GM21360 (cell line): ENCODE measurements at regions not wholly inside any gene's neighbourhood (a gene's known extent, or its start where the extent isn't known, plus 50 kb on each side); places are given as distances from the start of the nearest gene placed in this dataset.

Source experiments
- ATAC-seq: cut with Tn5 transposase; IDR thresholded peaks from one replicate; pipeline ENCODE4 v1.9.1; 2021; ENCODE audit warnings: mild to moderate bottlenecking, moderate library complexity; ENCODE audit not compliant: unreplicated experiment

DNA sequence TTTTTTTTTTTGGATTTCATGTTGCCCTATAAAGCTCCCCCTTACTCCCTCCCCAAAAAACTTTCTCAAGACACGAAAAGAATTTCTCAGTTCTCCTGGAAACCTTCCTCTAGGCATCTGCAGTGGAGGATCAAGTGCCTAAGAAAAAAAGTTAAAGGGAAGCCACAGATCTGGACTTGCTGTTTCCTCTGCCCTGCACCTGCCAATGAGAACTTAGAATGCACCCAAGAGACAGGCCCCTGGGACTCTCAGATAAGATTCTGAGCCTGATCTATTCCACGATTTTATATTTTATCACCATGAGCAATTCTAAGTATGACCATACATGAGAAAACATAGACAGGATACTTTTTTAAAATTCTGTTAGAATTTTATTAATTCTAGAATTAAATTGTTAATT, 728.9 kb downstream of the BCL11B start:
- no peak for ATAC-seq

GRCh38 chr14:98544174-98544573, 727.8 kb downstream of the BCL11B start:
- no peak for ATAC-seq

DNA sequence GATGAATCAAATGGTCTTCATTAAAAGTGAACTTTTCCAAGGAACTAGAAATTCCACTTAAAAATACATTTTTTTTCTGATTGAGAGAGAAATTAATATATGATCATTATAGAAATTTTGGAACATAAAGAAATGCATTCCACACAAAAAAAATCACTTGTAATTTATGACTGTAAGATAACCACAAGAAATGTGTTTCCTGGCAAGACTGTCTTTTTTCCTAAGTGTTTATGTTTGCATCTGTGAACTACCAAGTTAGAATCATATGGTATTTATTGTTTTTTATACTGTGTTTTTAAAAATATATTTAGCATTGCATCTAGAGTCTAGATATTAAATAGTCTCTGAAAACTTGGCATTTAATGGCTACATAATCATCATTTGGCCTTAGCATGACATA, 726.8 kb downstream of the BCL11B start:
- ATAC-seq, result no peak

DNA sequence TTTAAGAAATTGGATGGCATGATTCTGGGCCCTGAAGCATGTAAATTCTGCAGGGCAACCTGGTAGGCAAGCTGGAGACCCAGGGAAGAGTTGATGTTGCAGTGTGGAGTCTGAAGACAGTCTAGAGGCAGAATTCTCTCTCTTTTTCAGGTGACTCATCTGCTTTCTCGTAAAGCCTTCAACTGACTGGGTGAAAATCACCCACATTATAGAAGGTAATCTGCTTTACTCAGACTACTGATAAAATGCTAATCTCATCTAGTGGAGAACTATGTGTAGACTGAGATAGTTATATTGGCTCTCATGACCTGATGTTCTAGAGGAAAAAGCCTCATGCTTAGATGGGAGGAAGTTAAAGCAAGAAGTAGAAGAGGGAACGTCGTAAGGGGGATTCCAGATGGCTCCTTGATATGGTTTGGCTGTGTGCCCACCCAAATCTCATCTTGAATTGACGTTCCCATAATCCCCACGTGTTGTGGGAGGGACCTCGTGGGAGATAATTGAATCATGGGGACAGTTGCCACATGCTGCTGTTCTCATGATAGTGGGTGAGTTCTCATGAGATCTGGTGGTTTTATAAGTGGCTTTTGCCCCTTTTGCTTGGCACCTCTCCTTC, 723.8 kb downstream of the BCL11B start:
- ATAC-seq, result no peak

- no peak for ATAC-seq
These were observed 721.0 kb downstream of the BCL11B start for GRCh38 chr14:98551028-98551427.

GRCh38 chr14:98555440-98555839, 716.6 kb downstream of the BCL11B start:
- no peak for ATAC-seq

DNA sequence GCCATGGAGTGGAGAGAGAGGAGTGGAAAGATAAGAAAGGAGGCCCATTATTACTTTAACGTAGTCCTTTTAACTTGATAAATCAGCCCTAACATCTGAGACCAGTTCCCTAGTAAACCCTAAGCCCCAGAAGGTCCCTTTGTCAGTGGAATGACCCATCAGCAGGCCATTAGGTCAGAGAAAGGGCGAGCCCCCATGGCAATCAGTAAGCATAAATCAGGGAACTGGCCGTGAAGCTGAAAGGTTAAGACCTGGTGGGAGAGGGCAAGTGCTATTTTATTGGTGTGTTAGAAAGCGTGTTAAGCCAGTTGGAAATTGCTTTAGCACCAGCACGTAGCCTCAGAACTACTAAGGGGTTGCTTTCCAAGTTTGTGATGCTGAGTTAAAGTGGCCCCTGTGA, 708.0 kb downstream of the BCL11B start:
- no peak for ATAC-seq

DNA sequence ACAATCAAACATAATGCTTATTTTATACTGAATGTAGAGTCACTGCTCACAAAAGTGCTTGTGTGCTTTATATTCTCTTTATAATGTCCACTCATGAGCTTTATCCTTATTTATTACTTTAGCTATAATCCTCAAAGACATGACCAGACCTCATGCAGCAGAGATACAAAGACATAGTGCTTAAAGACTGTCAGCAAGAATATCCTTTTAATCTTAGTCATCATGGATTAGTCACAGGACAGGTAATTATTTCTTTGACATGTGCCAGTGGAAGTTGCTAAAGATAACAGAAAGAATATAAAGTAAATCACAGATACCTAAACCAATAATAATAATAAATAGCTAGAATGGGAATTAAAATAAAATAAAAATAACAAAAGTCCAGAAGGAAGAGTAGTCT, 707.5 kb downstream of the BCL11B start:
- ATAC-seq, result no peak

- ATAC-seq, result no peak
These were observed 700.9 kb downstream of the BCL11B start for GRCh38 chr14:98571104-98571503.

DNA sequence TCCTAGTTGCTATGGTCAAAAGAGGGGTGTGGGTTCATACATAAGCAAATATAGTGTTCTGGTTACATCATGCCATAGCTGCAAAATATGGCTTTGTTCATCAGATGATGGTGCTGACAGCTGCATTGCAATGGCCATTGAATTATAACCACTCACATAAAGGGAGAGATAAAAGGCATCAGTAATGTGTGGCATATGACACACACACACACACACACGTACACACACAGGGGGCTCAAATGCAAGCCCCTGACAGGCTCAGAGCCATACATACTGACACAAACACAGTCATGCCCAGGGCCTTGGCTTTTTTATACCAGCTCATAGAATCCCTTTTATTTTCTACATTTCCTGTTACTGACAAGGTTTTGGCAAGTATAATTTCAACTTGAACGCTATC, 698.9 kb downstream of the BCL11B start:
- no peak for ATAC-seq

DNA sequence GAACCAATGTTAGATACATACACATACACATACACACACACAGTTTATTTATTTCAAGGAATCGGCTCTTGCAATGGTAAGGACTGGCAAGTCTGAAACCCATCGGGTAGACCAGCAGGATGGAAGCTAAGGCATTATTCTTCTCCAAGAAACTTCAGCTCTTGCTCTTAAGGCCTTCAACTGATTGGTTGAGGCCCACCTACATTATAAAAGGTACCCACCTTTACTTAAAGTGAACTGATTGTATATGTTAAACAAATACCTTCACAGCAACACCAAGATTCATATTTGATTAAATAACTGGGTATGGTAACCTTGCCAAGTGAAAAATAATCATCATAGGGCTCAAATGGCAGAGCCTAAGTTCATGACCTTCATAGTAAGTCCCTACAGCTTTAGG, 695.5 kb downstream of the BCL11B start:
- ATAC-seq, result no peak

- ATAC-seq, result no peak
These were observed 693.8 kb downstream of the BCL11B start for GRCh38 chr14:98578204-98578603.

- ATAC-seq, result no peak
These were observed 692.9 kb downstream of the BCL11B start for GRCh38 chr14:98579140-98579539.

DNA sequence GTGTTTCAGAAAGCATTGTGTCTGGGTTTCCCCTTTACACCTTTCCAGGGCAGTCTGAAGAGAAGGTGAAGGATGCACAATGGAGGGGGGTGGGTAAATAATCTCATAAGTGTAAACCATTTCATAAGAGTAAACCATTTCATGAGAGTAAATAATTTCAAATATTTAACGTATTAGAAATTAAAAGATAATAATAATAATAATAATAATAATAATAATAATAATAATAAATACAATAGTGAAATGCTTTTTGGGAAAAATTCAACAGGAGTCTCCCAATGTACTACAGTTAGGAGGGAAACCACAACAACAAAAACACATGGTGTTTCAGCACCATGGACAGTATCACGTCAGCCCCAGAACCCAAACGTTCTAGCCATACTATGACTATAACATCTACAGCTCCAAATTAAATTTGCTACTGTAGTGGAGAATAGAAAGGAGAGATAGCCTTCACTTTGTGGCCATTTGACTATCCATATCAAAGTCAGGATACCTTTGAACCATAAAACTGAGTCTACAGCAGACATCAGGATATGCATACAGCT, 691.8 kb downstream of the BCL11B start:
- no peak for ATAC-seq

DNA sequence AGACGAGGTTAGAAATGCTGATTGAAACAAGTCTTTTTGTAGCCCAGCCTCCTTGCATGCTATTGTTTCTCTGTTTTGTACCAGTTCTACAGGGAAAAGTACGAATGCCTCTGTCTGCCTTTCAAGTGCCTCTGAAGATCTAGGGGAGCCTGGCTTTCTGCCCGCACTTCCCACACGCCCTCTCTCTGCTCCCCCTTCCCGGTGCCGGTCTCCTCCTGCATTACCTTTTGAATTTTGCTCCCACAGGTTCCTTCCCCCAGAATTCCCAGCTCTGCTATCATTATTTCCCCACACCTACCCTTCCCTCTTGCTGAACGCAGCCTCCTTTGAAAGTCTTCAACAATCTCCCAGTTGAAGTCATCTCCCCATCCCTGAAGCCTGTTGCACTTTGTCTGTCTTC, 689.7 kb downstream of the BCL11B start:
- no peak for ATAC-seq

DNA sequence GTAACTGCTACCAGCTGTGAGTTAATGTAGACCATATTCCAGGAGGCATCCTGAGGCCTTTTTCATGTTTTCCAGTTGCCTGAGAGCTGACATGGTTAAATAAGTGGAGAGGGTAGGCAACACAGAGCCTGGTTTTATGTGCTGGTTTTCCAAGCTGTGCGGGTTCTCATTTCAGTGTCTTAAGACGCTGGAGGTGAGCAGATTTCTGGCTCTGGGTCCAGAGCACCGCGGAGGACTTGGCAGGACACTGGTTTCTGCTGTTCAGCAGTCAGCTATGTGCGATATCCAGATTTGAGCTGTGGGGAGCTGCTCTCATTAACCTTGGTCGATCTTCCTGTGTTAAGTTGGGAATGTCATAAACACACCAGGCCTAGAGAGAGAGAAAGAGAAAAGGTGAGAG, 680.8 kb downstream of the BCL11B start:
- no peak for ATAC-seq

DNA sequence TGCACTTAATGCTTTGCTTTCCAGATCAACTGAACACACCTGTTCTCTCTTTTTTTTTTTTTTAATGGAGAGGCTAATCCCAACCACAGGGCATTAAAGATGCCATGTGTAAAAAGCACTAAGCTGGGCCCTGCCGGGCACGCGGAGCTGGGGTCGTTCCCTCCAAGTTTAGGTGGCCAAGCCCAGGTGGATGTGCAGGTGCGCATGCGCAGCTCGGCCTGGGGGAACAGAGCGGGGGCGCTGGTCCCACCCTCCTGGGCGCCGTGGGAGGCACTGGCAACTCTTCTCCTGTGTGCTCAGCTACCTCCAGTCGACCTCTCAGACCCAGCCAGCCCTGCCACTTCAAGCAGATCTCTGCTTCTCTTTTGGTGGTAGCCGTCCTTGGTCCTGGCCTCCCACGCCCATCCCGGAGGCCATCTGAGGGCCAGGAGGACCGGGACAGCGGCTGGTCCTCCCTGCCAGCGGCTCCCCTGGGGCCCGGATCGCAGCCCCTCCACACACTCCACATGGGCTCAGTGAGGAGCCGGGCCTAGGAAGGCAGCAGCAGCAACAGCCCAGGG, 679.3 kb downstream of the BCL11B start:
- no peak for ATAC-seq

GRCh38 chr14:98593361-98593761, 678.6 kb downstream of the BCL11B start:
- no peak for ATAC-seq

DNA sequence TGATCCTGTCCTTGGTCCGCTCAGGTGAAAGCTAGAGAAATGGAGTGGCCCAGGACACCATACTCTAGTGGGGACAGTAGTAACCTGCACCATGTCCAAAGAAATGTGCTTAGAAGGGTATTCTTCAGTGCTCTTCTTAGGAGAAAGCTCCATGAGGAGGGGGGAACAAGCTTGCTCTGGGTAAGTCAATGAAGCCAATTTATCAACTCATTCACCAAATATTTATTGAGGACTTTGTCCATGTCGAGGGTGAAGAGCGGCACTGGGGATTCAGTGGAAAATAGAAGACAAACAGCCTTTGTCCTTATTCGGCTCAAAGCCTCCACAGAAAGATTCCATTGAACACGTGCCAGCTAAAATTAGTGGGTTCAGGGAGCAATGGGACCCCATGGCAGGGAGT, 677.8 kb downstream of the BCL11B start:
- ATAC-seq, result no peak

GRCh38 chr14:98598576-98598975, 673.4 kb downstream of the BCL11B start:
- no peak for ATAC-seq

DNA sequence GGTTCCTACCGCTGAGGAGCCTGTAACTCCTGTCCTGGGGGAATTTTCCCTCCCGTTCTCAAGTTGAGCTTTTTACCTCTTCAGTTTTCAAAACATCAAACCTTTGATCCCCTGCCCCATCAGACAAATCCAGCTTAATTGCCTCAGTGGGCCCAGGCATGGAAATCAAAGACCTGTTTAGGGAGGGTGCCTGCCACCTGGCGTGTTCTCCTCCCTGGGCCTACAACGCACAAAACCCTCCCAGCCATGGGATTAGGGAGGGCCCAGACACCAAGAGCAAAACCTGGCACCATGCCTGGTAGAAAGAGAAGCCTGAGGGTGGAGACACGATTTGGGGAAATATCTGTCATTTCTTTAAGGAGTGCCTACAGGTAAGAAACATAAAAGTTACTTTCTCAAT, 672.9 kb downstream of the BCL11B start:
- no peak for ATAC-seq

- ATAC-seq, result no peak
These were observed 669.0 kb downstream of the BCL11B start for GRCh38 chr14:98602983-98603382.

DNA sequence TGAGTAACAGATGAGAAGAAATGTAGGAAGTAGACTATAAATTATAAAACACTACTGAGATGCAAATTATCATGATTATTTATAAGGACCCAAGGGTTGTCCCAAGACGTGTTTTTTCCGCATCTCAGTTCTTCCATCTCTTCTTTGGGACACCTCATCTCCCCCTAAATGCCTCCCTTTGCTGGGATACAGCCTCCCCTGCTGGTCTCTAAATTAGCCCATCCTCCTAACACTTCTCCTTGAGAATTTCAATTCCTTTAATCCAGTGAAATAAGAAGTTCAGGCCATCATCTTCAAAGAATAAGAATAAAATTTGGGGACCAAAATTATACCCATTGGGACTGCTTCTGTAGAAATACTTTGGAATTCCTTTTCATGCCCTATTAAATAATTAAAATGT, 667.0 kb downstream of the BCL11B start:
- ATAC-seq, result no peak
